K562 (cell line): ENCODE measurements at regions not wholly inside any gene's neighbourhood (a gene's known extent, or its start where the extent isn't known, plus 50 kb on each side); places are given as distances from the start of the nearest gene placed in this dataset.

Experiments used
- ATAC-seq: fragments of 200-7000 bp; cut with Tn5 transposase; 3 replicates; pipeline ENCODE4 v1.9.1; 2020; ENCODE audit warnings: moderate library complexity
- BruUV-seq: library from RNA; stranded (reverse); fragments of 400-500 nt; replicated peaks from 2 replicates; lab custom pipeline; 2021; lab: Mats Ljungman, UMichigan
- CTCF ChIA-PET: fragments of 300-600 bp; formaldehyde crosslinking; extraction: SDS; loops from one replicate; lab custom pipeline; 2021; ENCODE audit warnings: low intra/inter-chr PET ratio; lab: Yijun Ruan, JAX
- POLR2A ChIA-PET: fragments of 300-600, 350-650 bp; sonication (Branson Sonifier 250); formaldehyde crosslinking; extraction: SDS; loops from one replicate; lab custom pipeline; 2021; ENCODE audit warnings: antibody characterized with exemption, inconsistent platforms; lab: Yijun Ruan, JAX
- DNase-seq, 4 experiments: peaks; one replicate each; pipeline versions ENCODE4 v3.0.0 to v3.0.0-alpha.2; 2011 to 2018; ENCODE audit warnings: low spot score in 3 of 4, mixed read lengths in 3 of 4; ENCODE audit errors: extremely low read depth in 1 of 4
- FAIRE-seq: peaks from 2 replicates; lab custom pipeline; 2011; peaks lifted over from hg19 to GRCh38; lab: Jason Lieb, UNC
- H2AFZ ChIP-seq: 2 replicates; pipeline ENCODE4 v1.6.0; 2011; ENCODE audit warnings: low read depth, low read length, control low read depth, inconsistent platforms
- H3K27ac ChIP-seq: fragments of 200-600 bp; 3 replicates; pipeline ENCODE4 v1.8.0; 2011; ENCODE audit warnings: low read depth, mild to moderate bottlenecking, control low read depth, inconsistent platforms, low read length, moderate library complexity, mixed read lengths; ENCODE audit errors: extremely low read depth
- H3K27me3 ChIP-seq, 2 experiments: fragments of 300-600 bp in 1 of 2; 2 replicates in 1 of 2; 3 replicates in 1 of 2; pipeline versions ENCODE4 v1.6.0 to v1.8.0; 2011; ENCODE audit warnings: inconsistent platforms in 2 of 2, low read length in 2 of 2, mild to moderate bottlenecking in 1 of 2, mixed read lengths in 1 of 2, moderate library complexity in 1 of 2; ENCODE audit not compliant: control insufficient read depth in 2 of 2, insufficient read depth in 2 of 2
- H3K36me3 ChIP-seq: fragments of 300-600 bp; 3 replicates; pipeline ENCODE4 v1.8.0; 2011; ENCODE audit warnings: mild to moderate bottlenecking, low read length, inconsistent platforms; ENCODE audit not compliant: control insufficient read depth, insufficient read depth
- H3K4me1 ChIP-seq, 2 experiments: fragments of 200-600 bp in 1 of 2; replicated peaks in 1 of 2; 2 replicates in 1 of 2; 3 replicates in 1 of 2; pipeline versions ENCODE4 v1.5.1 to v1.8.0; 2011; ENCODE audit warnings: inconsistent platforms in 2 of 2, low read length in 2 of 2, mild to moderate bottlenecking in 1 of 2, mixed read lengths in 1 of 2, moderate library complexity in 1 of 2; ENCODE audit not compliant: control insufficient read depth in 2 of 2, insufficient read depth in 2 of 2
- H3K4me2 ChIP-seq: 2 replicates; pipeline ENCODE4 v1.6.1; 2011; ENCODE audit warnings: low read length, control low read depth, inconsistent platforms, mixed read lengths; ENCODE audit not compliant: insufficient read depth
- H3K4me3 ChIP-seq: fragments of 200-600 bp; sonication (generic), shearing (Covaris generic); 2 replicates; pipeline ENCODE4 v1.5.1; 2016; ENCODE audit warnings: control low read depth, inconsistent platforms
- H3K79me2 ChIP-seq: fragments of 200-600 bp; 3 replicates; pipeline ENCODE4 v1.8.0; 2011; ENCODE audit warnings: low read length, inconsistent platforms; ENCODE audit not compliant: control insufficient read depth, insufficient read depth
- H3K9ac ChIP-seq, 2 experiments: 2 replicates each; pipeline versions ENCODE4 v1.6.0 to v1.6.1; 2011; ENCODE audit warnings: low read depth in 2 of 2, low read length in 2 of 2, control low read depth in 1 of 2, inconsistent platforms in 1 of 2, mild to moderate bottlenecking in 1 of 2, mixed read lengths in 1 of 2; ENCODE audit not compliant: insufficient read depth in 1 of 2
- H3K9me1 ChIP-seq: one replicate; pipeline ENCODE4 v1.6.0; 2011; ENCODE audit warnings: inconsistent platforms, mild to moderate bottlenecking, low read length, moderate library complexity; ENCODE audit not compliant: control insufficient read depth, insufficient read depth
- H3K9me3 ChIP-seq: replicated peaks from 2 replicates; pipeline ENCODE4 v1.5.1; 2011; ENCODE audit warnings: low read depth, low read length, inconsistent platforms; ENCODE audit not compliant: control insufficient read depth, insufficient read depth
- H4K20me1 ChIP-seq: replicated peaks from 2 replicates; pipeline ENCODE4 v1.6.1; 2011; ENCODE audit warnings: low read length, inconsistent platforms, mixed read lengths; ENCODE audit not compliant: control insufficient read depth, insufficient read depth
- ASH1L ChIP-seq: fragments of 450-650 bp; IDR thresholded peaks from 2 replicates; pipeline ENCODE4 v1.6.1; 2018; ENCODE audit warnings: borderline replicate concordance, mild to moderate bottlenecking, low read depth; ENCODE audit not compliant: partially characterized antibody
- ATF4 ChIP-seq: fragments of 450-650 bp; formaldehyde crosslinking; IDR thresholded peaks from 2 replicates; pipeline ENCODE4 v1.4.0; 2022; ENCODE audit warnings: mild to moderate bottlenecking, moderate library complexity
- CAMTA2 ChIP-seq: fragments of 250-450 bp; sonication (Bioruptor Pico); conservative IDR thresholded peaks from 2 replicates; pipeline ENCODE4 v1.5.1; 2022
- CHAMP1 ChIP-seq: fragments of 450-650 bp; IDR thresholded peaks from 2 replicates; pipeline ENCODE4 v1.6.1; 2016; ENCODE audit warnings: mild to moderate bottlenecking
- FOXP1 ChIP-seq: sonication (generic); formaldehyde crosslinking; IDR thresholded peaks from 2 replicates; pipeline ENCODE4 v1.8.0; 2022; ENCODE audit warnings: mild to moderate bottlenecking, missing genetic modification reagents
- MGA ChIP-seq: fragments of 450-650 bp; IDR thresholded peaks from 2 replicates; pipeline ENCODE4 v1.6.1; 2016; ENCODE audit warnings: mild to moderate bottlenecking, moderate library complexity
- YBX1 ChIP-seq: fragments of 450-650 bp; IDR thresholded peaks from 2 replicates; pipeline ENCODE4 v1.7.1; 2016; ENCODE audit warnings: mild to moderate bottlenecking
- ZNF347 ChIP-seq: fragments of 450-650 bp; formaldehyde crosslinking; IDR thresholded peaks from 2 replicates; pipeline ENCODE4 v1.4.0; 2020; ENCODE audit warnings: low read depth, mild to moderate bottlenecking, moderate library complexity
- WGBS: fragments of 100-300 bp; shearing (Covaris generic); methylation state at CpG from one replicate; pipeline ENCODE4 v1.1.6; 2016; ENCODE audit warnings: low coverage, mixed read lengths; ENCODE audit not compliant: insufficient coverage; ENCODE audit errors: missing lambda C conversion rate; 5-methylcytosine and 5-hydroxymethylcytosine counted together
- in situ Hi-C: fragments of 300-500 bp; cut with MboI; formaldehyde crosslinking; loops from 4 replicates; pipeline ENCODE4 v1.15.0; 2018; ENCODE audit warnings: inconsistent platforms, mixed read lengths
- intact Hi-C: fragments of 100-400 bp; cut with micrococcal nuclease; formaldehyde crosslinking; loops from 2 replicates; pipeline ENCODE4 v1.14.2; 2022

- in situ Hi-C loops (no loop called here), intact Hi-C loops (no loop called here)
- Histone ChIP-seq H3K9me1 (no peaks in the 10 kb centered on the region), H3K9ac (no peak overlapping the region), H3K9me3 (0 out of 2 replicates have a peak, but pooled peaks cover 2% of the 10 kb centered on the region), H3K4me2 (no peak overlapping the region), H3K36me3 (no peaks in the 10 kb centered on the region), H3K4me3 (no peak overlapping the region), H3K27me3 (no peaks in the 10 kb centered on the region), H3K4me1 (no peaks in the 10 kb centered on the region), H2AFZ (no peak overlapping the region), H3K27ac (no peak overlapping the region), H4K20me1 (no peaks in the 10 kb centered on the region), H3K79me2 (no peaks in the 10 kb centered on the region)
- FAIRE-seq (no peak), DNase-seq (no peak), ATAC-seq (no peak)
- WGBS, result 0% methylated on average over 3 of the region's 3 CpGs
- no TSS peak for BruUV-seq
- ChIA-PET CTCF (no interaction called here), POLR2A (no interaction called here)
- no peak for TF ChIP-seq MGA
- no peak for TF ChIP-seq ATF4
- TF ChIP-seq ZNF347 (CRISPR knock-in tag), result no peak
- TF ChIP-seq FOXP1 (CRISPR knock-in tag), result no peak
- no peak for TF ChIP-seq YBX1
- TF ChIP-seq CHAMP1, result no peak
- TF ChIP-seq CAMTA2 (CRISPR knock-in tag), result no peak
- TF ChIP-seq ASH1L, result no peak
These were observed 160.8 kb upstream of the PHACTR1 start for GRCh38 chr6:12555781-12556180.
